SU-DHL-6 (cell line): ENCODE measurements at regions not wholly inside any gene's neighbourhood (a gene's known extent, or its start where the extent isn't known, plus 50 kb on each side); places are given as distances from the start of the nearest gene placed in this dataset.

ENCODE experiments used
- H2AFZ ChIP-seq: fragments of 200-600 bp; sonication (generic); 2 replicates; pipeline ENCODE4 v1.6.1; 2014; ENCODE audit warnings: low read depth, mild to moderate bottlenecking, moderate library complexity, mixed read lengths, antibody characterized with exemption, low read length; ENCODE audit not compliant: severe bottlenecking
- H3F3A ChIP-seq: fragments of 200-600 bp; shearing (Covaris generic); 2 replicates; pipeline ENCODE4 v1.6.0; 2016; ENCODE audit warnings: antibody characterized with exemption, mild to moderate bottlenecking; ENCODE audit not compliant: insufficient read depth
- H3K27ac ChIP-seq: fragments of 200-600 bp; sonication (generic); 2 replicates; pipeline ENCODE4 v1.5.1; 2016; ENCODE audit warnings: low read depth, mild to moderate bottlenecking, low read length, moderate library complexity, mixed read lengths
- H3K27me3 ChIP-seq: fragments of 200-600 bp; sonication (generic), shearing (Covaris generic); 2 replicates; pipeline ENCODE4 v1.6.0; 2014; ENCODE audit warnings: mild to moderate bottlenecking, low read length
- H3K36me3 ChIP-seq: fragments of 200-600 bp; sonication (generic); 2 replicates; pipeline ENCODE4 v1.6.1; 2014; ENCODE audit warnings: mild to moderate bottlenecking, low read length, mixed read lengths
- H3K4me2 ChIP-seq: fragments of 300-600, 200-600 bp; shearing (Covaris generic), sonication (generic); 2 replicates; pipeline ENCODE4 v1.6.0; 2014; ENCODE audit warnings: low read length, low read depth, mild to moderate bottlenecking; ENCODE audit not compliant: poor library complexity, severe bottlenecking
- H3K4me3 ChIP-seq: fragments of 200-600 bp; sonication (generic); 2 replicates; pipeline ENCODE4 v1.5.1; 2014; ENCODE audit warnings: antibody characterized with exemption, low read length, mild to moderate bottlenecking, mixed read lengths; ENCODE audit not compliant: insufficient read depth, poor library complexity, severe bottlenecking
- H3K79me2 ChIP-seq: fragments of 200-600 bp; sonication (generic); 2 replicates; pipeline ENCODE4 v1.6.1; 2014; ENCODE audit warnings: mild to moderate bottlenecking, low read length, moderate library complexity; ENCODE audit not compliant: insufficient read depth
- H3K9ac ChIP-seq: fragments of 200-600 bp; sonication (generic); 2 replicates; pipeline ENCODE4 v1.7.0; 2014; ENCODE audit warnings: mild to moderate bottlenecking, low read length
- H3K9me2 ChIP-seq: fragments of 200-600 bp; sonication (generic); replicated peaks from 2 replicates; pipeline ENCODE4 v1.6.1; 2014; ENCODE audit warnings: low read length; ENCODE audit not compliant: insufficient read depth
- H3K9me3 ChIP-seq: fragments of 200-600 bp; sonication (generic); 2 replicates; pipeline ENCODE4 v1.6.1; 2014; ENCODE audit warnings: low read length, mixed read lengths; ENCODE audit not compliant: insufficient read depth
- H4K20me1 ChIP-seq: fragments of 200-600 bp; sonication (generic); 2 replicates; pipeline ENCODE4 v1.6.1; 2014; ENCODE audit warnings: low read depth, mild to moderate bottlenecking, antibody characterized with exemption, low read length, moderate library complexity, mixed read lengths
- EZH2phosphoT487 ChIP-seq: fragments of 200-600 bp; sonication (generic), shearing (Covaris generic); conservative IDR thresholded peaks from 2 replicates; pipeline ENCODE4 v1.6.1; 2018; ENCODE audit warnings: mild to moderate bottlenecking, antibody characterized with exemption, low read length, moderate library complexity, mixed read lengths
- TF ChIP-seq, protein P1 (sequence below): fragments of 200-600 bp; sonication (generic); IDR thresholded peaks from one replicate; pipeline ENCODE4 v1.5.1; 2017; ENCODE audit warnings: antibody characterized with exemption, mild to moderate bottlenecking, low read length, moderate library complexity; ENCODE audit not compliant: insufficient read depth, poor library complexity, severe bottlenecking

DNA sequence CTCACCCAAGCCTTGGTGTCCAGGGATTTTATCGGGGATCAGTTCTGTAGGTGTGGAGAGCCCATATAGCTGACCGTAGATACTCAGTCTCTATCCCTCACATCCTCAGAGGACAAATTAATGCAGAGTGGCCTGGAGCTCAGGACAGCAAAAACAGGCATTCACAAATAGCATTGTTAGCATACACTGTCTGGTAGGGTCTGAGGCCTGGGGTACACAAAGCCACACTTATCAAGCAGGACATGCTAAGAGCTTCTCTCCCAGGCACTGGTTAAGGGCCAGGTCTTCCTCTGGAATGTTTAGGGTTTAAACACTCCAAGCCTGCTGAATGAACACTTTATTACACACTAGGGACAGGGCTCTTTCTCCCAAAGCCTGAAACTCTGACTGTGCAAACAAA lies 253.2 kb downstream of the NEDD1 start:
- TF ChIP-seq EZH2phosphoT487 = no peak
- TF ChIP-seq, protein P1, sequence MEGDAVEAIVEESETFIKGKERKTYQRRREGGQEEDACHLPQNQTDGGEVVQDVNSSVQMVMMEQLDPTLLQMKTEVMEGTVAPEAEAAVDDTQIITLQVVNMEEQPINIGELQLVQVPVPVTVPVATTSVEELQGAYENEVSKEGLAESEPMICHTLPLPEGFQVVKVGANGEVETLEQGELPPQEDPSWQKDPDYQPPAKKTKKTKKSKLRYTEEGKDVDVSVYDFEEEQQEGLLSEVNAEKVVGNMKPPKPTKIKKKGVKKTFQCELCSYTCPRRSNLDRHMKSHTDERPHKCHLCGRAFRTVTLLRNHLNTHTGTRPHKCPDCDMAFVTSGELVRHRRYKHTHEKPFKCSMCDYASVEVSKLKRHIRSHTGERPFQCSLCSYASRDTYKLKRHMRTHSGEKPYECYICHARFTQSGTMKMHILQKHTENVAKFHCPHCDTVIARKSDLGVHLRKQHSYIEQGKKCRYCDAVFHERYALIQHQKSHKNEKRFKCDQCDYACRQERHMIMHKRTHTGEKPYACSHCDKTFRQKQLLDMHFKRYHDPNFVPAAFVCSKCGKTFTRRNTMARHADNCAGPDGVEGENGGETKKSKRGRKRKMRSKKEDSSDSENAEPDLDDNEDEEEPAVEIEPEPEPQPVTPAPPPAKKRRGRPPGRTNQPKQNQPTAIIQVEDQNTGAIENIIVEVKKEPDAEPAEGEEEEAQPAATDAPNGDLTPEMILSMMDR = no peak
- no peak overlapping the region for H3K27ac ChIP-seq
- no peak overlapping the region for H2AFZ ChIP-seq
- no peaks in the 10 kb centered on the region for H3F3A ChIP-seq
- no peaks in the 10 kb centered on the region for H3K27me3 ChIP-seq
- no peak overlapping the region for H3K4me3 ChIP-seq
- no peak overlapping the region for H3K4me2 ChIP-seq
- no peaks in the 10 kb centered on the region for H3K9me3 ChIP-seq
- no peaks in the 10 kb centered on the region for H3K36me3 ChIP-seq
- no peaks in the 10 kb centered on the region for H4K20me1 ChIP-seq
- H3K9ac ChIP-seq = no peak overlapping the region
- H3K79me2 ChIP-seq = no peaks in the 10 kb centered on the region
- H3K9me2 ChIP-seq = no peaks in the 10 kb centered on the region

DNA sequence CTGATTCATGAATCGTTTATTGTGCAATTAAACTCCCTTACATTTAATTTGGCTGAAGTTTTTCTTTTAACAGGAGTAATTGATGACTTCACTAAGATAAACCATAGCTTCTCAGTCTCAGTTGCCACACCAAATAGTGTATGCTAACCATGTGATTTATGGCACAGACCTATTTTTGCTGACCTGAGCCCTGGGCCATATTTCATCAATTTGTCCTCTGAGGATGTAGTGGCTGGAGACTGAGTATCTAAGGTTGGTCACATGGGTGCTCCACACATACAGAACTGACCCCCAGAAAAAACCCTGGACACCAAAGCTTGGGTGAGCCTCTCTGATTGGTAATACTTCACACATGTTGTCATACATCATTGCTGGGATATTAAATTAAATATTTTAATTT lies 255.1 kb downstream of the NEDD1 start:
- Histone ChIP-seq H2AFZ (no peak overlapping the region), H3K4me3 (no peak overlapping the region), H3K4me2 (no peak overlapping the region), H3K79me2 (no peaks in the 10 kb centered on the region), H3K27me3 (no peaks in the 10 kb centered on the region), H3F3A (no peaks in the 10 kb centered on the region), H4K20me1 (no peaks in the 10 kb centered on the region), H3K36me3 (no peaks in the 10 kb centered on the region), H3K9me2 (no peaks in the 10 kb centered on the region), H3K27ac (no peak overlapping the region), H3K9ac (no peak overlapping the region), H3K9me3 (no peaks in the 10 kb centered on the region)
- TF ChIP-seq, protein P1 = no peak
- no peak for TF ChIP-seq EZH2phosphoT487

DNA sequence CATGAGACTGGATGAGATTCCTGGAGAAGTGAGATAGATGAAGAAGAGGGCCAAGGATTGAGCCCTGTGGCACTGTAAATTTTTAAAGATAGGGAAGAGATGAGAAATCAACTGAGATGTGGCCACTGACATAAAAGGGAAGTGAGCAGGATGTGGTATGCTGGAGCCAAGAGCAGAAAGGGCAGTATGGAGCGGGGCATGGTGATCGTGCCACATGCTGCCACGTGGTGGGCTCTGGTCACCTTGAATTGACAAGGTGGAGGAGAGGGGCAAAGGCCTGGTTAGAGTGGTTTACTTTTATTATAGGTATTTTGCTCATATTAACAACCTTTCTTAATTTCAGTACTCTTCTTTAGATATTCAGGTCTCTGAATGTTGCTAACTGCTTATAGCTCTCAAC lies 257.9 kb downstream of the NEDD1 start:
- Histone ChIP-seq H2AFZ (no peak overlapping the region), H3F3A (no peaks in the 10 kb centered on the region), H3K9ac (no peak overlapping the region), H4K20me1 (no peaks in the 10 kb centered on the region), H3K27ac (no peak overlapping the region), H3K27me3 (no peaks in the 10 kb centered on the region), H3K79me2 (no peaks in the 10 kb centered on the region), H3K36me3 (no peaks in the 10 kb centered on the region), H3K4me3 (no peak overlapping the region), H3K9me3 (no peaks in the 10 kb centered on the region), H3K4me2 (no peak overlapping the region), H3K9me2 (no peaks in the 10 kb centered on the region)
- TF ChIP-seq, protein P1 = no peak
- no peak for TF ChIP-seq EZH2phosphoT487

DNA sequence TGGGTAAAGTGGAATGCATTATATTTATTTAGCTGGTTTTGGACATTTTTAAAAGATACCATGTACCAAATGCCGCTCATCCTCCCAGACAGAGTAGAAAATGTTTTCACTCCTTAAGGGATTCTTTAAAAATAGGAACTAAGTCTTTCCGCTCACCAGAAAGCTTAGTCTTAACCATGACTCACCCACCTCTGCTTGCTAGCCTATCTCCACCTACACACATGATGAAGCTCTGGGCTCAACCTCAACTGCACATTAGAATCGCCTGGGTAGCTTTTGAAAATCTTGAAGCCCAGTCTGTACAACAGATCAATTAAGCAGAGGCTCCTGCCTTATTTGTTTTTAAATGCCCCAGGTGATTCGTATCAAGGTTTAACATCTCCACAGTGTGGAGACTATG lies 260.5 kb downstream of the NEDD1 start:
- Histone ChIP-seq H4K20me1 (no peaks in the 10 kb centered on the region), H3K9ac (no peak overlapping the region), H3K79me2 (no peaks in the 10 kb centered on the region), H3K4me3 (no peak overlapping the region), H3K27ac (no peak overlapping the region), H3K9me3 (no peaks in the 10 kb centered on the region), H3K36me3 (no peaks in the 10 kb centered on the region), H3K4me2 (no peak overlapping the region), H3F3A (no peaks in the 10 kb centered on the region), H3K27me3 (no peaks in the 10 kb centered on the region), H2AFZ (no peak overlapping the region), H3K9me2 (no peaks in the 10 kb centered on the region)
- no peak for TF ChIP-seq EZH2phosphoT487
- TF ChIP-seq, protein P1 = no peak
